Mammary epithelial cell (primary cell): ENCODE measurements at regions not wholly inside any gene's neighbourhood (a gene's known extent, or its start where the extent isn't known, plus 50 kb on each side); places are given as distances from the start of the nearest gene placed in this dataset.

Experiments used
- CTCF ChIP-seq, 2 donors: IDR thresholded peaks in 1 of 2; conservative IDR thresholded peaks in 1 of 2; 2 replicates each; pipeline ENCODE4 v1.5.1; 2011 to 2012; ENCODE audit warnings: inconsistent platforms in 2 of 2, low read length in 2 of 2, mild to moderate bottlenecking in 2 of 2, control low read depth in 1 of 2, low read depth in 1 of 2; ENCODE audit not compliant: insufficient read depth in 1 of 2; ENCODE audit errors: extremely low read depth in 1 of 2
- EZH2 ChIP-seq: IDR thresholded peaks from 2 replicates; pipeline ENCODE4 v1.6.1; 2012; ENCODE audit warnings: low read length, inconsistent platforms, borderline replicate concordance

GRCh38 chr11:122391049-122391448 lies 264.5 kb upstream of the UBASH3B start:
- TF ChIP-seq CTCF (conservative IDR thresholded peaks at IDR 0.05 in 1 of 2, IDR thresholded peaks at IDR 0.05 in 1 of 2; ENCODE audit: extremely low read depth in 1 of 2, insufficient read depth in 1 of 2, low read depth in 1 of 2, low read length in 2 of 2) (no peak), EZH2 (no peak)
